ENCODE measurements at regions not wholly inside any gene's neighbourhood (a gene's known extent, or its start where the extent isn't known, plus 50 kb on each side); places are given as distances from the start of the nearest gene placed in this dataset.

DNA sequence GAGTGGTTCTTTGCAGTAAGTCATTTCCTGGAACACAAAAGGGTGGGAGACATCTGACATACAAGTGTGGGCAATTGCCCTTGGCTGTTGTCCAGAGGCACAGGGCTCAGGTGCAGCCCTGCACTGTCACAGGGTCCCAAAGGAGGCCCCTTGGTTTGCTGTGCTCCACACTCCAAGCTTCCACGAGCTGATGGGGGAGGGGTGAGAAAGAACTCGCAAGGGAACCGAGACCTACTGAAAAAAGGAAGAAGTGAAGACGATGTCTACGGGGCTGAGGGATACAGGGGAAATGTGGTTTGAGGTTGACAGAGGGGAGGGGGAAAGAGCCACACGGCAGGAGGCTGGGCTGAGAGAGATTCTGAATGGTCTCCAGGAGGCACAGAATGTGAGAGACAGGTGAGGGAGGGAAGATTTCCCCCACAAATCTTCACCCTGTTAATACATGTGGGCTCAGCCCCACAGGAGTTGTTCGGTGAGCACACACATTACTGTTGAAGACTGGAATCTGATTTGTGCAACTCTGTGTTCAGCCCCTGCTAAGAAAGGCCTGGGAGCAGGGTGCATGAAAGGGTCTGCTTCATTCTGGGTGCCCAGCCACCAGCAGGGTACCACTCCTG is 123.4 kb downstream of the LY86 start:
- TF ChIP-seq CTCF (conservative IDR thresholded peaks at IDR 0.05; ENCODE audit: low read depth, low read length) (no peak), EZH2 (IDR thresholded peaks at IDR 0.05; ENCODE audit: borderline replicate concordance, low read depth, low read length, poor library complexity, severe bottlenecking) (no peak)
- intact Hi-C loops (cut with micrococcal nuclease; ENCODE audit: unreplicated experiment), result no loop called here
- ChIA-PET CTCF (no interaction called here), POLR2A (ENCODE audit: low non-redundant PET) (no interaction called here)
- Histone ChIP-seq H3K4me1 (ENCODE audit: insufficient read depth, low read length, poor library complexity, severe bottlenecking) (no peaks in the 10 kb centered on the region), H3K9me3 (ENCODE audit: low read depth, low read length, poor library complexity, severe bottlenecking) (no peaks in the 10 kb centered on the region), H3K27me3 (replicated peaks; ENCODE audit: insufficient read depth, low read depth, low read length, poor library complexity) (no peaks in the 10 kb centered on the region), H3K4me3 (ENCODE audit: low read depth, low read length, poor library complexity, severe bottlenecking) (no peak overlapping the region), H3K27ac (ENCODE audit: low read depth, low read length, poor library complexity, severe bottlenecking) (no peak overlapping the region), H3K36me3 (ENCODE audit: insufficient read depth, low read length, poor library complexity, severe bottlenecking) (no peaks in the 10 kb centered on the region)
- BruUV-seq (replicated peaks), result no TSS peak
- no peak for DNase-seq (ENCODE audit: low spot score)

DNA sequence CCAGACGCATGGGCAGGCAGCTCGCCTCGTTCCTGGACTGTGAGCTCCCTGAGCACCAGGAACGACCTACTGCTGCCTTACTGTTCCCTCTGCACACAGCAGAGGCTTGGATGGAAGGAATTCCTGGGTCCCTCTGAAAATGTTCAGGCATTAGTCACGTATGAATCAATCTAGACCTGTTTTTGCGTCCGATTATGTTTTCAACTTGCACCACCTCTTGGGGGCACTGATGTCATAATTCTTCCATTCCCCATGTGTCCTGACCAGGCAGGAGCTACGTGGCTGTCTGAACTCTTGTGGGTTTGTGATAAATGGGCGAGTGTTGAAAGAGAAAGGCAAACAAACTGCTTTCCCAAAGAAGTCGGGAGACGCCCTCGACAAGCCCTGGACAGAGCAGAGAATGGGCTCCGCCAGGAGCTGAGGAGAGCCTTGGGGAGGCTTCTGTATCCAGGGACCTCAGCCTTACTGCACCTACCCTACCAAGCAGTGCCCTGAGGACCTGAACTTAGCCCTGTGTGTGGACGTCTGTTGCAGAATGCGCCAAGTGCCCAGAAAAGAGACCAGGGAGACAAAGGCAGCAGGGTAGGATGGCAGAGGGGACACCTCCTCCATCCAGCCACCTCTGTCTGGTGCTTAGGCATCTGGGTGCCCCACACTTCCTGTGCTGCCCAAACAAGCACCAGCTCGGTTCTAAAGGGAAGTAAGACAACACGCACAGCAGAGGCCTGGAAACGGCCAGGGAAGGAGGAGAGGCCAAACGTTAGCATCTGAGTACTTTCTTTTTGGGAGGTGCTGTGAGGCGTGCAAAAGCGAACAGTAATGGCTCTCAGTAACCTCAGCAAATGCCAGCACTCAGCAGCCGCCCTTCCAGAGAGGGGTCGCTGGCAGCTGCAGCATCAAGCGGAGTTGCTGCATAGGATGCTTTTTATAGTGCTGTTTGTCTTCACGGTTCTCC is 124.2 kb downstream of the LY86 start:
- no TSS peak for BruUV-seq (replicated peaks)
- no peaks in the 10 kb centered on the region for H3K27me3 ChIP-seq (replicated peaks; ENCODE audit: insufficient read depth, low read depth, low read length, poor library complexity)
- TF ChIP-seq CTCF (conservative IDR thresholded peaks at IDR 0.05; ENCODE audit: low read depth, low read length), result no peak
- no peak for TF ChIP-seq EZH2 (IDR thresholded peaks at IDR 0.05; ENCODE audit: borderline replicate concordance, low read depth, low read length, poor library complexity, severe bottlenecking)
- no peak overlapping the region for H3K4me3 ChIP-seq (ENCODE audit: low read depth, low read length, poor library complexity, severe bottlenecking)
- ChIA-PET CTCF (no interaction called here), POLR2A (ENCODE audit: low non-redundant PET) (no interaction called here)
- no peak for DNase-seq (ENCODE audit: low spot score)
- intact Hi-C loops (cut with micrococcal nuclease; ENCODE audit: unreplicated experiment), result no loop called here
- no peaks in the 10 kb centered on the region for H3K9me3 ChIP-seq (ENCODE audit: low read depth, low read length, poor library complexity, severe bottlenecking)
- H3K27ac ChIP-seq (ENCODE audit: low read depth, low read length, poor library complexity, severe bottlenecking), result no peak overlapping the region
- H3K36me3 ChIP-seq (ENCODE audit: insufficient read depth, low read length, poor library complexity, severe bottlenecking), result no peaks in the 10 kb centered on the region
- H3K4me1 ChIP-seq (ENCODE audit: insufficient read depth, low read length, poor library complexity, severe bottlenecking), result no peaks in the 10 kb centered on the region

DNA sequence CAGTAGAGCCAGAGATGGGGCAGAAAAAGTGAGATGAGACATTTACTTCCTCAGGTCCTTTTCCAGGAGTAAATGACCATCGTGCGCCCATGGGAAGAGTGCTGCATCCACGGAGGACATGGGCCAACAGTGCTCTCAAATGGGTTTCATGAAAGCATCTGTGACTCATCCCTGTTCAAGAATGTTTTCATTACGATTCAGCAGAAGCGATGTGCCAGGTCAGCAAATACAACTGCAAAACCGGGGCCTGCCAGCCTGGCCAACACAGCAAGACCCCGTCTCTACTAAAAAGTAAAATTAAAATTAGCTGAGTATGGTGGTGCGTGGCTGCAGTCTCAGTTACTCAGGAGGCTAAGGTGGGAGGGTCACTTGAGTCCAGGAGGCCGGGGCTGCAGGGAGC is 125.1 kb downstream of the LY86 start:
- no peaks in the 10 kb centered on the region for H3K27me3 ChIP-seq (replicated peaks; ENCODE audit: insufficient read depth, low read depth, low read length, poor library complexity)
- H3K9me3 ChIP-seq (ENCODE audit: low read depth, low read length, poor library complexity, severe bottlenecking), result no peaks in the 10 kb centered on the region
- POLR2A ChIA-PET (ENCODE audit: low non-redundant PET), result no interaction called here
- intact Hi-C loops (cut with micrococcal nuclease; ENCODE audit: unreplicated experiment), result no loop called here
- CTCF ChIA-PET, result no interaction called here
- no peaks in the 10 kb centered on the region for H3K4me1 ChIP-seq (ENCODE audit: insufficient read depth, low read length, poor library complexity, severe bottlenecking)
- no TSS peak for BruUV-seq (replicated peaks)
- no peak overlapping the region for H3K4me3 ChIP-seq (ENCODE audit: low read depth, low read length, poor library complexity, severe bottlenecking)
- no peak for TF ChIP-seq EZH2 (IDR thresholded peaks at IDR 0.05; ENCODE audit: borderline replicate concordance, low read depth, low read length, poor library complexity, severe bottlenecking)
- TF ChIP-seq CTCF (conservative IDR thresholded peaks at IDR 0.05; ENCODE audit: low read depth, low read length), result no peak
- no peak for DNase-seq (ENCODE audit: low spot score)
- no peaks in the 10 kb centered on the region for H3K36me3 ChIP-seq (ENCODE audit: insufficient read depth, low read length, poor library complexity, severe bottlenecking)
- H3K27ac ChIP-seq (ENCODE audit: low read depth, low read length, poor library complexity, severe bottlenecking), result no peak overlapping the region
